ENCODE measurements at regions not wholly inside any gene's neighbourhood (a gene's known extent, or its start where the extent isn't known, plus 50 kb on each side); places are given as distances from the start of the nearest gene placed in this dataset.

DNA sequence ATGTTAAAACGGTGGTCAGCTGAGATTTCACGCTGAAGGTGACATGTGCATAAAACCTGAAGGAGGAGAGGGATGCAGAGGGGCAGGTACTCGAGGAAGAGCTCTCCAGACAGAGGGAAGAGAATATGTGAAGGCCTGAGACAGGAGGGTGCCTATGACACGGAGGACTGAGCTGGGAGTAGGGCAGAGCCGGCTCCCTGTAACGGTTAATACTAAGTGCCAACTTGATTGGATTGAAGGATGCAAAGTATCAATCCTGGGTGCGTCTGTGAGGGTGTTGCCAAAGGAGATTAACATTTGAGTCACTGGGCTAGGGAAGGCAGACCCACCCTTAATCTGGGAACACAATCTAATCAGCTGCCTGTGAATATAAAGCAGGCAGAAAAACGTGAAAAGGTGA, 136.2 kb upstream of the SYT6 start:
- DNase-seq (ENCODE audit: extremely low read depth, low read depth) = no peak
- TF ChIP-seq CTCF (IDR thresholded peaks at IDR 0.05; ENCODE audit: low read depth, low read length) = no peak

- DNase-seq (ENCODE audit: extremely low read depth, low read depth) = no peak
- no peak for TF ChIP-seq CTCF (IDR thresholded peaks at IDR 0.05; ENCODE audit: low read depth, low read length)
Observed at GRCh38 chr1:114289306-114289705, 135.6 kb upstream of the SYT6 start.

- no peak for DNase-seq (ENCODE audit: extremely low read depth, low read depth)
- TF ChIP-seq CTCF (IDR thresholded peaks at IDR 0.05; ENCODE audit: low read depth, low read length) = no peak
Observed at GRCh38 chr1:114286960-114287359, 133.3 kb upstream of the SYT6 start.

GRCh38 chr1:114286179-114286578, 132.5 kb upstream of the SYT6 start:
- no peak for TF ChIP-seq CTCF (IDR thresholded peaks at IDR 0.05; ENCODE audit: low read depth, low read length)
- no peak for DNase-seq (ENCODE audit: extremely low read depth, low read depth)

- TF ChIP-seq CTCF (IDR thresholded peaks at IDR 0.05; ENCODE audit: low read depth, low read length) = peak; percentile 98
- peak; percentile 80 for DNase-seq (ENCODE audit: extremely low read depth, low read depth)
Observed at GRCh38 chr1:114282751-114283403, 129.2 kb upstream of the SYT6 start.

- DNase-seq (ENCODE audit: extremely low read depth, low read depth) = no peak
- TF ChIP-seq CTCF (IDR thresholded peaks at IDR 0.05; ENCODE audit: low read depth, low read length) = no peak
Observed at GRCh38 chr1:114278911-114279310, 125.2 kb upstream of the SYT6 start.

DNA sequence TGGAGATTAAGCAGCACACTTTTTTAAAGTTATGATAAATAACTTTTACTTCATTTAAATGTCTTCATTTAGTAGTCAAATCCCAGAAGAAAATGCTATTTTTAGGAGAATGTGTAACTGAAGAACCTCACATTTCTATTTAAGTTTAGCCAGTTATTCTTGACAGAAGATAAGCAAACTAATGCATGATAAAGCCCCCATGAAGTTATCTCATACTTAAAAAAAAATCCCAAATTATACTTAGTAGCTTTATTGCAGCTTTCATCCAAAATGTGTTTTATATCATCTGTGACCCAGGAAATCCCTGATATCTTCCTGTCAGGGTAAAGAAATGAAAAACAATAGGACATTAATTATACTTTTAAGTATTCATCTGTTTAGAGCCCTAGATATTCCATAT, 124.8 kb upstream of the SYT6 start:
- no peak for TF ChIP-seq CTCF (IDR thresholded peaks at IDR 0.05; ENCODE audit: low read depth, low read length)
- DNase-seq (ENCODE audit: extremely low read depth, low read depth) = no peak
